GM21515 (cell line): ENCODE measurements at regions not wholly inside any gene's neighbourhood (a gene's known extent, or its start where the extent isn't known, plus 50 kb on each side); places are given as distances from the start of the nearest gene placed in this dataset.

ENCODE experiments used
- ATAC-seq: cut with Tn5 transposase; IDR thresholded peaks from one replicate; pipeline ENCODE4 v1.9.1; 2021; ENCODE audit not compliant: unreplicated experiment

DNA sequence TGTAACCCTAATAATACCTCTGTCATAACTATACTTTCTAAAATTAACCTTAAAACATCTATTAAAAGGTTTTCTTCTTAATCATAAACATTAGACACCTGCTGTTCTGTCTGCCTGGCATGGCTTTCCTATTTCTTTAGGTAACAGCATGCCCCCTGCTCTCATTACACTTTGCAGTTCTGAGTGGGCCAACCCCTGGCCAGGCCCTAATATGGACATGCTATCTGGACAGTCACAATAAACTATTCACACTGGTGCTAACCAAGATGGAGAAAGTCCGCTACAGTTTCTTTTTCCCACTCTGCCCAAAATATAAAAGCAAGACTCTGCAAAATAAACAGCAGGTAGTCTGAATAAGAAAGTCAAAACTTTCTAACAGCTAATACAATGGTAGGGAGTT lies 84.0 kb downstream of the ELAPOR2 start:
- ATAC-seq, result no peak

DNA sequence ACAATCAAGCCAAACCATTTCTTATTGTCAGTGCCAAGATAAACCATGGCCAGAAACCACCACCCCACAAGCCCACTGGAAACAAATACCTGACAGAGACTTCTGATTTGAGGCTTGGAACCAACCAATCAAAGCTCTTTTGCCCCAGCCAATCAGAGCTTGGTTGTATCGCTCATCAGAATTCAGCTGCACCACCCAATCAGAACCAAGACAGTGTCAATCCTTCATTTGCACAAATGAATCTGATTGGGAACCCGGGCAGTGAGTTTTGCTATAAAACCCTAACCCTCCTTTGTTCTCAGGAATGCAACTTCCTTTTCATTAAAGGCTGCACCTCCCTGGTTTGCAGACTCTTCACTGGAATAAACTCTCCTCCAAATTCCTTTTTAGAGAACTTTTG lies 87.4 kb downstream of the ELAPOR2 start:
- no peak for ATAC-seq

DNA sequence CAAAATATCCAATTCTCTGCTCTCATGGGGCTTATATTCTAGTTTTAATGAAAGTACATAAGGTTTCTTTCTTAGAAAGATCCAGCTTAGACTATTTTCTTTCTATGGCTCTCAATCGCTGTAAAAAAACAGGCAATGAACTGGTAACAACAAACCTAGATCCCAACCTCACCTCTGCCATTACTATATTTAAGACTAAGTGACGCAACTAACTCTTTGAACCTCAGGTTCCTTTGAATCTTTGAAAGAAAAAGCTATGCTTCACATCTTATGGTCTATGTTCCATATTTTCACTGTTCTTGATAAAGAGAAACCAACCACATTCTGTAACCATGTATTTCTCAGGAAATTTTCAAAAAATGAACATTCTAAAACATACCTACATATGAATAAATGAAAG lies 88.5 kb downstream of the ELAPOR2 start:
- no peak for ATAC-seq

DNA sequence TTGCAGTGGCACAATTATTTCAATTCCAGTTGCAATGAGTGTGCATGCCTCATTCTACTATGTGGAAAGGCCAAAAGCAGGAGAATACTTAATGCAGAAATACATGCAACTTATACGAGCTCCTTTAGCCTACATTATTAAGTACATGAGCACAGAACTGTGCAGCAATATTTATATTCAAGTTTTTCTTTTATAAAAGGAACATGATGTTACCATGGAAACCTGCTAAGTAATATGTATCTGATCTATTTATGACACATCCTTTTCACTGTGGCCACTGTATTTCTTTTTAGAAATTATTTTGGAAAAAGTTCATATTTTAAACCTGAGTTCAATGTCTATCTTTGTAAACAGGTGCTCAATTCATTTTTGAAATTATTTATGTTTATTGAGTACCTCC lies 88.9 kb downstream of the ELAPOR2 start:
- no peak for ATAC-seq

DNA sequence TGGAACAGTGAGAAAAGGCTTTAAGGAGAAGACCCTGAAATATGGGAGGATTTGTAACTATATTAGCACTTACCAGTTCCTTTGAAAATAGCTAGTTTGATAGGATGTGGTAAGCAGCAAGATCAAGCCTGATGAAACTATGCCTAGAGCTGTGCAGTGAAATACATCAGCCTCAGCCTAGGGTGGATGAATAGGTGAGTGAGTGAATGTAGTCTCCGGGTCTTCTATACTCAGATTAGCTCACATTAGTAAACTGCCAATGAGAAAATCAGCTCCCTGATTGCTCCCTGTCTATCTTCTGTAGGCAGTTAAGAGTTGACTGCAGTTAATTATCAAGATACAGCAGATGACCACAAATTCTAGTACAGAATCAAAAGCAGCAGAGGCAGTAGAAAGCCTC lies 89.6 kb downstream of the ELAPOR2 start:
- no peak for ATAC-seq

DNA sequence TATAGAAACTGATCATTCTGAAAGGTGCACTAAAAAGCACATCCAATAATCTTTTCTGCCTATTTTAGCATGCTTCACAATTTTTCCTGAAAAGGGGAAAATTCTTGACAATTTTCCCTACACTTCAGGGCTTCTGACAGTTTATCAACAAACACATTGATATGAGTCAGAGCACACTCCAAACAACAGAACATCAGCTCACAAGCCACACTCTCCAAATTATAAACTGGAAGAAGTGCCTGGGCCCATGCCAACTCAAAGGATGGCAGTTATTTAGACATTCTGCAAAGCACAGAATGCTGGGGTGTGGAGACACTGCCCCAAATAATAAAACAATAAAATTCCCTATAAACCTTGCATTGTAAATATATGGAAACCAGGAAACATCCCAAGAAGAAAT lies 90.8 kb downstream of the ELAPOR2 start:
- ATAC-seq, result no peak

DNA sequence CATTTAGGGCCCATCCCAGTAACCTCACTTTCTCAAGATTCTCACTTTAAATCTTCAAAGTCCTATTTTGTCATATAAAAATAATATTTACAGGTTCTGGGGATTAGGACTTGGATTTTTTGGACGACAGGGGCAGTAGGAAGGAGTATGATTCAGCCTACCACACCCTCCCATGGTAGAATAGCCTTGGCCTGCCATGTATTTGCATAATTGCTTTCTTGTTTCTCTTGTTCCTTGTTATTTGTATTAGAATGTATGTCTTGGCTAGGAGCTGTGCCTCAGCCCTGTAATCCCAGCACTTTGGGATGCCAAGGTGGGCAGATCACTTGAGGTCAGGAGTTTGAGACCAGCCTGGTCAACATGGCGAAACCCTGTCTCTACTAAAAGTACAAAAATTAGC lies 92.5 kb downstream of the ELAPOR2 start:
- no peak for ATAC-seq

DNA sequence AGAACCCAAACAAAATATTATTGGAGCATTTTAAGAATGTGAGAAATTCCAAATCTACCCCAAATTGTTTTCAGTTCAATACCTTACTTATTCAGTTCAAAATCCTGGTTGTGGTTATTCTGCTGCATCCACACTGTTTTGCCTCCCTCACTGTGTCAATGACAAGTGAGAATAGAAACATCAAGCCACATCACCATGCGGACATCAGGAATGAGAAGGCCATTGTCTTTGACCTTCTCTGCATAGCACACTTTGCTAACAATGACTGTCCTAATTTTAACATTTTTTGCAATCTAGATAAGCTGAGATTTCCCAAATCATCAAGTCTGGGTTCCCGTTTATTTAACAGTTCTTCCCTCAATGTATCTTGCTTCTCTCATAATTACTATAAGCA lies 93.7 kb downstream of the ELAPOR2 start:
- no peak for ATAC-seq

DNA sequence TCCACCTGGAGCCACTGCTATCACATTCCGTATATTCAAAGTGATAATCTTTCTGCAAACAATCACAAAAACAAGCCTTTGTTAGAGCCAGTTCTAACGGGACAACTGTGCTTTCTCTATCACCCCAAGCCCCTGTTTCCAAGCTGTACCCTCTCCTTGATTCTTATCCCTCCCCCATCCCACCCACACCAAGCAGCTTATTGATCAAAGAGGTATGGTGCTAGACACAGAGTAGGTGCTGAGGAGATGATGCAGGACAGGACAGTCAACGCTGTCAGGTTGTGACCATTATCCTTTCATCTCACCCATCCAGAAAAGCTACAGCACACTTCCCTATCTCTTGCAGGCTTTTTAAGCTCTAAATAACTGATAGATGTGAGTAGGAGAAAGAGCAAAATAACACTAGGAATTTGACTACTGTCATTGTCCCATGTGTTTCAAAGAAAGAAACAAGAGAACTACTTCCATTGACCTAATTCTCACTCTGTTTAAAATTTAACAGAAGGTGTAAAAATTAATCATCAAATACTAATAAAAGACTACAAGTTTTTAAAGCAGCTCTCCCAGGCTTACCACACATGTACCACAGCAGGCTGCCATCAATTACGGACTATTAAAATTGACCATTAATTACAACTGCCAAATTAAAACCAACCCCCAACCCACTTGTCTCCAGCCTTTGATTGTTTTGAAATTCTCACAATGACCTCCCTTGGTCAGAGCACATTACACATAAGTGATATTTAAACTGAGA lies 94.3 kb downstream of the ELAPOR2 start:
- ATAC-seq, result no peak

DNA sequence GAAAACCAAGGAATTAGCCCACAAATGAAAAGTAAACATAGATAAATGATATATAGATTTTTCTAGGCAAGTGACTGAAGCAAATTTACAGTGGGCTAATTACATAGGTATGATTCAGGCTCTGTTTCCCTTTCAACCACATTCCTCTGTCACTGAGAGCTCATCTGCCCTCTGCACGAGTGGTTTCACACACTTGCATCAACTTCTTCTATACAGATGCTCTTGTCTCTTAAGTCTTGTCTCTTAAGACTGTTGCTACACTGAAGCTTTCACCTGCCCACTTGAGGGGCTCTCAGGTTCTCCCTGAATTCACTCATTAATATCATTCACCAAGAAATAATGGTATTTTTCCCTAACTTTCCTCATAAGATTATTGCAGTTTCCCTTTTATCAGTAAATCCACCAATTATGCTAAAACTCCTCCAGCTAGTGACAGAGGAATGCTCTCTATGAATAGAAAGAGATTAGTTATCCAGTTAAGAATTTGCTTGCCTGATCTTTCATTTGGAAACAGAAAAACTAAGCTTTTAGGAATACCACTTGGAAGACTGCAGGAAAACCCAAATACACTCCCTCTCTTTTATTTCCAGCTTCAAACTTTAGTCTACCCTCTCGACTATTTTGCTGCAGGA lies 95.7 kb downstream of the ELAPOR2 start:
- peak; percentile 85 for ATAC-seq

DNA sequence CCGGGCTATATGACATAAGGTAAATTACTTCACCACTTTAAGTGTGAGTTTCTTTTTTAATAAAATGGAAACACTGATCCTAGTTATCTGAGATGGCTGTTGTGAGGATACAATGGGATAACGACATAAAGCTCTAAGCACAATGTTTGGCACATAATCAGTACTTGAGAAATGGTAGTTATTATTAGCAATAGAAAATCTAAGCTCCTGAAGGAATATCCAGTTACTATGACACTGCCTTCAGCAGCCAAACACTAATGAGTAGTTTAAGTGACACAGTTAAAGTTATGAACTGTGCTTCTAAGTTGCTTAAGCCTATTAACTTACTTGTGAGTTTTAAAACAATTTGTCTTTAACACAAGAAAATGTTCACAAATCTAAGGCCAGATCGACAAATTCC lies 96.8 kb downstream of the ELAPOR2 start:
- no peak for ATAC-seq

DNA sequence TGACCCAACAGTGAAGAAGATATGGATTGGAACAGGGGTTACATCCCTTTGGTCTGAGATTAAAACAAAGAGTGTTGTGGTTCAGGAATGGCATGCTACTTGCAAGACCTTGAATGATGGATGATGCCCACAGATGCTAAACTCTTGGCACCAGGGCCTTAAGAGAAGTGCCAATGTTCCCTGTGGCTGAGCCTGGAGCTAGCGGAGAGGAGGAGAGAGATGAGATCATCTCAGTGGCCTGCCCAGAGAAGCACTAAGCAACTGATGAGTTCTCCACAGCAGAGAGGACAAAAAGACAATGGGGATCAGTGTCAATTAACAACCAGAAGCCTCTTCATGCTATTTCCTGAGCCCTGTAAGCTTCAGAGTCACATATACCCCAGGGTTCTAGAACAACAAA lies 97.8 kb downstream of the ELAPOR2 start:
- no peak for ATAC-seq

DNA sequence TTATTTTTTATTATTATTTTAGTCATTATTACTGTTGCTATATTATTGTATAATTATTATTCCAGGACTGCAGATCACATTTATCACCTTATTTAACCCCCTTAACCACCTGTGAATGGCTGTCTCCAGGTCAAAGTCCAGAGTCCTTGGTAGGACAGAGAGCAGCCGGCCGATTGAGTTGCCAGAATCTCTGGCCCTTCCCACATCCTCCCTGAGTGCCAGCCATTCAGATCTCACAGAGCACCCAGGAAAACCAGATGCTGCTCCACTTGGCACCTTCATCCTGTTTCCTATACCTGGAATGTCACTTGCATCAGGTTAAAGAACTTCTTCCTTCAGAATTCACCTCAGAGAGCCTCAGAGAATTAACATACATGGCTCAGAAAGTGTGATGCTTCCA lies 101.1 kb downstream of the ELAPOR2 start:
- no peak for ATAC-seq

DNA sequence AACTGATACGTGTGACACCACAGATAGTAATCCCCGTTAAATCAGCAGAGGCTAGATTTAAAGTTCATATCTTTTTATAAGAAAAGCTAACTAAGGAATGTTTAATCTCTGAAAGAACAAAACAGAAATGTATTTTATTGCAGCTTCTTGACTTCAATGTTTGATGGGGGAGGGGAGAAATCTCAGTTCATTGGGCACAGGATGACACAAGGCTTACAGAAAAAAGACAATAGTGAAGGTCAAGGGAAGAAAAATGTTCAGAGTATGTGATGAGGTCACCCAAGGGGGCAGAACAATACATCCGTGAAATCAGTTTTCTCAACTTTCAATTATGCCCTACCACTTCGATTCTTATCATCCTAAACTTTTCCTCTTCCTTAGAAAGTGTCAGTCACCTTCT lies 102.9 kb downstream of the ELAPOR2 start:
- ATAC-seq, result no peak

DNA sequence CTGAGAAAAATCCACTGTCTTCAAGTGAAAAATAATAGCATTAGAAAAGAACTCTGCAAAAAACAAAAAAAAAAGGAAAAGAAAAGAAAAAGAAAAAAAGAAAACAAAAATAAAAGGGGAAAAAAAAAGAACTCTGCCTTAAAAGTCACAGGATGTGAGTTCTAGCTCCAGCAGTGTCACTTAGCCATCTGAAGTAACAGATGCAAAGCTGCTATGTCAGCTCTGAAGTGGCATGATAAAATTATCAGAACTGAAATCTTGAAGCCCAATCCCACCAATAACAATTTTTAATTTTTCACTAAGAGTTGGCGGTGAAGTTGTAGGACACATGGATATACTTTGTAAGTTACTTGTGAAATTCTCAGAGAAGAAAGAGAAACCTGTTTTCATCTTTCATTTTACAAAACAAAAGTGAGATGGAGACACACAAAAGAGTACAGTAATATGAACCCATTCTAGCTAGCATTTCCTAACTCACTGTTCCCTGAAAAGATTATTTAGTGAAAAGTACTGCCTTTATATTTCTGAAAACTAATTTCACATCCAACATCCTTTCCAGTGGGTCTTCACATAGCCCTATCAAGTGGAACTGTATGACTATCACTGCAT lies 103.5 kb downstream of the ELAPOR2 start:
- peak; percentile 53 for ATAC-seq

DNA sequence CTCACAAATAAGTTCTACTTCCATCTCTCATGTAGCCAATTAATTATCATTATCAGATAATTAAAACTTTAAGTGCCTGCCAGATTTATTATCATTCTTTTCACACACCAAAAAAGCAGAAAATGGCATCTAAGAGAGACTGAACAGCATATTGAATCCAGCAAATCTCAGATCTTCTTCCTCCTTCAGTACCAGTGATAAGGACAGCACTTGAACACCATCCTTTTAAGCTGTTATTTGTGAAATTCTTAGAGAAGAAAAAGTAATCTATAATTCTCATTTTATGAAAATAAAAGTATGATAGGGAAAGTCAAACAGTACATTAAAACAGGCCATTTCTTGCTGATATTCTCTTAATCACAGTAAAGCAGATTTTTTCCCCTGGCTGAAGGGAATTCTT lies 104.5 kb downstream of the ELAPOR2 start:
- no peak for ATAC-seq

DNA sequence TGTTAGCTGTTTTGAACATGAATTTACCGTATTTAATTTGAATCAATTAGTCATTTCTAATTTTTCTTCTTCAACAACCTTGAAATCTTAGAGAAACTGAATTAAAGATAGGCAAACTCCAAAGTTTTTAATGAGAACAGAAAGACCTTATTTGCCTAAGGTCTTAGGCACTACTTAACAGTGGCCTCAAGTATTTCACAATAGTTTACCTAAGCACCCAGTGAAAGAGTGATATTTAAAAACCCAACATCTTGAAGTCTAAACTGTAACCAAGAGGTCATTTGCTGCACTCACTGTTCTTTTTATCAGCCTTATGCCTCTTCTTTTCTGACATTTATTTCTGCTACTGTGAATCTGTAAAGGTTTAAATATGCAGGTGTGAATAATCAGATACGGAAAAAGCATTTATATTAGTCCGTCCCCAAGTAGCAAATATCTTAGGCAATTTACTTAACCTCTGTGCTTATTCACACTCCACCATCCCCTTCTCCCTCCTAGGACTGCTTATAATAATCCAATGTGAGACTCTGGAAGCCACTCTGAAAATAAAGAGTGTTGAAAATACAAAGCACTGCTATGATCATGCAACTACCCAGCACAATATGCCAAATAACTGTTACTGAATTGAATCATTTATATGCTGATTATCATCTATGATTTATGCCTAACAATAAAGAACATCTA lies 105.7 kb downstream of the ELAPOR2 start:
- no peak for ATAC-seq

DNA sequence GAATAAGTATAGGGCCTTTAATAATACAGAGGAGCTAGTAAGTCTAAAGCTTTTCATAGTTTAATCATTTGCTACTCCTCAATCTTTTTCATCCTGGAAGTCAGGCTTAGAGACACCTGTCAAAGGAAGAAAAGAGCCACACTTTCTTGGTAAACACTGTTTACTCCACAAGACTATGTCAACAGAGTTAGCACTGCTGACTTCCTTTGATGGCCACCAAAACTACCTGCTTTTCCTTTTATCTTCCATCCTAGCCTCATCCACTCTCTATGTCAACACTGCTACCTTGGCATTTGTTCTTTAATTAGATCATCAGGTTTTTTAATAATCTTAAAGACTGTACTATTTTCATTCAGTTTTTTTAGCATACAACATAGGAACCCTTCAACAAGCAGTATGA lies 106.2 kb downstream of the ELAPOR2 start:
- ATAC-seq, result no peak

DNA sequence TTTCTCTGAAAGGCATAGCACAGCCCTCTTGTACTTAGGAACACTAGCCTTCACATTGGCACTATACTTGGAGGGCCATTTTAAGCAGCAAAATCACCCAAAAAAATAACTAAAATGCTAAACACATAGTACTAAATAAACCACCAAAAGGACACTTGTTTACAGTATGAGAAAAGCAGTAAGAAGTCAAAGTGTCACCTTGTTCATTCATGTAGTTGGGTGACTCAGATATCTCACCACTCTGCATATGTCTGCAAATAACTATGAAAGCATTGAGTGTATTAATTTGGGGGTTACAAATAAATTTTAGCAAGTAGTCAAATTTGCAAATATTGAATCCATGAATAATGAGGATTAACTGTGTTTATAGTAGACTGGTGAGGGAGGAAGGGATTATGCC lies 107.6 kb downstream of the ELAPOR2 start:
- no peak for ATAC-seq

DNA sequence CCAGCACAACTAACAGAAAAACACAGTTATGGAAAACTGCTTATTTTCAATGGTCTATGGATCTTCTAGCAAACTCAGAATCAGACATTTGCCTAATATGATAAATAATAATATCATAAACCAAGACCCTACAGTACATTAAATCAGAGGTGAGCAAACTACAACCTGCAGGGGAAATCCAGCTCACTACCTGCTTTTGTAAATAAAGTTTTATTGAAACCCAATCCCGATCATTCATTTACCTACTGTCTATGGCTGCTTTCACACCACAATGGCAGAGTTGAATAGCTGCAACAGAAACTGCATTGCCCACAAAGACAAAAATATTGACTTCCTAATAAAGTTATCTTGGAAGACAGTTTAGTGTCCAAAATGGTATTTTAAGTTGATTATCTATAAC lies 108.5 kb downstream of the ELAPOR2 start:
- no peak for ATAC-seq

DNA sequence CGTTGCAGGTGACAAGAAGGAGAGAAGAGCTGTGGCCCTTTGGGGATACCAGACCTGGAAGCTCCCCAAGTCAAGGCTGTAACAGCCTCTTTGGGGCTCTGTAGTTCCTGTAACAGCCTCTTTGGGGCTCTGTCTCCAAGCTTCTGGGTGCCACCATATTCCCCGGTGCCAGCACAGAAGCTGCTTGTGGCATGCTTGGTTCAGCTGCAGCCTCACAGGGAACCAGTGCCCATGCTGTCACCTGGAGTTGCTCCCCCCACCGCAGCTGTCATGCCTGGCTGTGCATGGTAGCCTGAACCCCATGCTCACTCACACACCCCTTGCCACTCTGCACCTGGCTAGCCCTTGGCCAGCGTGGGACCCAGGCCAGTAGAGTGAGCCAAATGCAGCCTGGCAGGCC lies 109.1 kb downstream of the ELAPOR2 start:
- no peak for ATAC-seq

DNA sequence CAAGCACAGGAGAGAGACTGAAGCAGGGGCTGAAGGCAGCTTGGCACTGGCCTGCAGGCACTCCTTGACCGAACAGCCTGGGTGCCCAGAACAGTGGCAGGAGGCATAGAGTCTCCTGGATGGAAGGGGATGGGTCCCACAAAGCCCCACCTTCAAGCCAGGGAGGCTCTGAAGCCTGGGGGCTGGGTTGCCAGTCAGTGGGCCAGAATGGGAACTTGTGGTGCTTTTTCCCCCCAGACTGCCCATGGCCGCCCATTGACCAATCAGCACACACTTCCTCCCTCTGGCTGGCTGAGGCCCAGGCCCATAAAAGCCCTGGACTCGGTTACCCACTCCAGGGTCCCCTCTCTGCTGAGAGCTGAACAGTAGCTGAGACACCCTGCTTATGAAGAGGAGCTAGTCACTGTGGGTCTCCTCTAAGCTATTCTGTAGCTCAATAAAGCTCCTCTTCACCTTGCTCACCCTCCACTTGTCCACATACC lies 109.6 kb downstream of the ELAPOR2 start:
- ATAC-seq, result no peak
